Brain pericyte (primary cell): ENCODE measurements at regions not wholly inside any gene's neighbourhood (a gene's known extent, or its start where the extent isn't known, plus 50 kb on each side); places are given as distances from the start of the nearest gene placed in this dataset.

Experiments used
- DNase-seq: peaks from one replicate; pipeline ENCODE4 v3.0.0-alpha.2; 2012; ENCODE audit warnings: low read depth, low spot score

DNA sequence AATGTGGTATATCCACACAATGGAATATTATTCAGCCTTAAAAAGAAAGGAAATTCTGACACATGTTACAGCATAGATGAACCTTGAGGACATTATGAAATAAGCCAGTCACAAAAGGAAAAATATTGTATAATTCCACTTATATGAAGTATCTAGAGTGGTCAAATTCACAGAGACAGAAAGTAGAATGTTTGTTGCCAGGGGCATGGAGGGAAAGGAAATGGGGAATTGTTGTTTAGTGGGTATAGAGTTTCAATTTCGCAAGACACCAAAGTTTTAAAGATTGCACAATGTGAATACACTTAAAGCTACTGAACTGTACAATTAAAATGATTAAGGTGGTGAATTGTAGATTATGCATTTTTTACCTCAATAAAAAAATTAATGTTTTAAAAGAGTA, 92.9 kb downstream of the TXNL1 start:
- no peak for DNase-seq

DNA sequence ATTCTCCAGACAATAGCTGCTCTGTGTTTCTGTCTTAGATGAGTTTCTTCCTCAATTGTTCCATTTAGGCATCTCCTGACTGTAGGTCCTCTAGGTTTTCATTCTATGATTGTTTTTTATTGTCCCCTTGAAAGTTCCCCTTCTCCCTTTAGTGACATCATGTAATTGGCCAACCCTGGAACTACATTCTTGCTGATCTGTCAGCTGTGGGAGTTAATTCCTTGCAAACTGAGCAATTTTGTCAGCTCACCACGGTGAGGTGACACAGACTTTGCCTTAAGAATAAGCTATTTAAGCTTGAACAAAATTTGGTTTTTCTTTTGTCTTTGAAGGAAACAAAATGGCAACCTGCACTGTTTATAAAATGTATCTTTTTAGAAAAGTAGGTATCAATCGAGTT, 95.9 kb downstream of the TXNL1 start:
- DNase-seq = no peak

DNA sequence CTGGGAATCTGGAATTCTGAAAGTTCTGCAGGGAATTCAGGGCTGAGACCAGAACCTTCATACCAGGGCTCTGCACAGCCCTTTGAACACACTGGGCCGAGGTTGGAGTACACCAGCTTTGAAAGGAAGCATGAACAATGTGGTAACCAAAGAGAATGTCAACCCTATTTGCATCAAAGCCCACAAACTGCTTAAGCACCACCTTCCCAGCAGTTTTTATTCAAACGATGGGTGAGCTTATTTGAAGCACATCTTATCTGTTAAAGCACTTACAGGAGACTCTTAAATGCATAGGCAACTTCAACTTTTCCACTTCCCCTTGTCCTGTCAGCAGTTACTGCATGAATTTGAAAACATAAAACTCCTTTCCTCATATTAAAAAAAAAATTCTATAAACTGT, 96.6 kb downstream of the TXNL1 start:
- DNase-seq = no peak

DNA sequence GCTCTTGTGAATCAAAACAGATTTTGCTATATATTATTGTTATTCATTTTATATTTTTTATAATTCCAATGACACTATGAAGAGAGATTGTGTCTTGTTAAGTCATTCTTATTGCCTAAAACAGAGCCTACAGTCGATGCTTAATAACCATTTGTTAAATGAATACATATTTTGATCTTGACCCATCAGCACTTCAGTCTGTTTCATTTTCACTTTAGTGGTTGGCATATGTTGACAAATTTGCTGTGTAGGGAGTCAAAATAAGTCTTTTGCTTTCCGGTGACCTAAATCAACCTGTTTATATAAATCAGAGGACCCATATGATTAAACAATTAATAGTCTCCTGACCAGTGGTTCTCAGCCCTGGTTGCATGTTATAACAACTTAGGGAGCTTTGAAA, 97.1 kb downstream of the TXNL1 start:
- DNase-seq = no peak

DNA sequence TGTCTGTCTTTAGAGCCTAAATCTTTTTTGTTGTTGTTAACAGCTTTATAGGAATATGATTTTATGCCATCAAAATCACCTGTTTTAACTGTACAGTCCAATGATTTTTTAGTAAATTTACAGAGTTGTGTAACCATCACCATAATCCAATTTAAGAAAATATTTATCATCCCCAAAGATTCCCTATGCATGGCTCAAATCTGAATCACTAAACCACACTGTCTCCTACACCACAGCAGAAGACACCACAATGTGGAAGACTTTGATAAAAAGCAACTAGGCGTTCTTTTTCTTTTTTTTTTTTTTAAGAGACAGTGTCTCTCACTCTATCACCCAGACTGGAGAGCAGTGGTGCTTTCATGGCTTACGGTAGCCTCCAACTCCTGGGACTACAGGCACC, 99.6 kb downstream of the TXNL1 start:
- DNase-seq = no peak

DNA sequence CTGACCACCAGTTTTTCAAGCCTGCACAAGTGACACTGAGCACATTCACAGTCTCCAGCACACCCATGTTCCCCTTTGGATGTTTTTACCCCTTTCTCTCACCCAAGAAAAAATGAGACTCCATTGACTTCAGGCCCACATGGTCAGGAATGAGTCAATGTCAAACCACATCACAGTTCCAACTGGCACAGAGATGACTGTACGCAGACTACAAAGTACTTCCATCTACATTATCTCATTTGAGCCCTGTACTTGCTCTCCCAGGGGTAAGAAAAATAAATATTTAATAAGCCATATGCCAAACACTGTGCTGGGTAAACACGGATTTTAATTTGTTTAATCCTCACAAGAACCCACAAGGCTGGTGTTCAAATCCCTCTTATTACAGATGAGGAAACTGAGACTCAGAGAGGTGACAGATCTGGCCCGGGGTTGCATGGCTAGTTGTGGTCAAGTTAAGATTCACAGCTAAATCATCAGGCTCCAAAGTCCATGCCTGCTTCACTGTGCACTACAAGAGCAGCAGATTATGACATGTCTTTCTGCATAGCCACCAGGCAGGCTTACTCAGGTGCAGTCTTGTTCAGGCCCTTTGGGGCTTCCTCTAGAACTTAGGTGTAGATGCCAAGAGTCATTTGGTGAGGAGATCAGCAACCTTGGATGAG, 106.1 kb downstream of the TXNL1 start:
- no peak for DNase-seq

DNA sequence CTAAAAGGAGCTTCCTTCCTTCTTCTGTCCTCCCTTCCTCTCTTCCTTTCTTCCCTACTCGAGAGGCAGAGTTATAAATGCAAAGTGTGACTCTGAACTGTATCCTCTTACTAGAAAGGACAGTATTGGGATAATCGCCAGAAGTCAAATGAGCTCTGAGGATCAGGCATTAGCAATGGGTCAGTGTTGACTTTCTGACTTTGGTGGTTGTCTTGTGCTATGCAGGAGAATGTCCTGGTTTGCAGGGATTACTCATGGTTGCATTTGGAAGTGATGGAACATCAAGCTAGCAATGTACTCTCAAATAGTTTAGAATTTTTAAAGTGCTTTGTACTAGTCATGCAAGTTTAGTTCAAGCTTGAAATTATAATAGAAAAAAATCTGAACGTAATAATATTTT, 115.6 kb downstream of the TXNL1 start:
- no peak for DNase-seq

DNA sequence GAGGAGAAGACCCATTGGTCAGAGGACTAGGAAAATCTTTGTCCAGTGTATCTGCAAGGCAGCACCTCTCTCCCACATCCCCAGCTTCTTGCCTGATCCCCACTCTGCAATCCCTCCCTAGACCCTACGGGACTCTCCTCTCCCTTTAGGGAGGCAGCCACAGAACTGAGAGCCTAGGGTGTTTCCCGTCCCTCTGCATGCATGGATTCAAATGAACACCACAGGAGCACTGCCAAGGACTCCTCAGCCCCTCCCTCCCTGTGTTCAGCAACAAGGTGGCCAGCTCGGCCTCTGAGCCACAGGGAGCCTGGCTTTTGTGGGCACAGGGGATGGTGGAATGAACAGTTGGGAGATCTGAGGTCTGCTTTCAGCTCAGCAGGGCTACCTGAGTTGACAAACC, 117.1 kb downstream of the TXNL1 start:
- no peak for DNase-seq

DNA sequence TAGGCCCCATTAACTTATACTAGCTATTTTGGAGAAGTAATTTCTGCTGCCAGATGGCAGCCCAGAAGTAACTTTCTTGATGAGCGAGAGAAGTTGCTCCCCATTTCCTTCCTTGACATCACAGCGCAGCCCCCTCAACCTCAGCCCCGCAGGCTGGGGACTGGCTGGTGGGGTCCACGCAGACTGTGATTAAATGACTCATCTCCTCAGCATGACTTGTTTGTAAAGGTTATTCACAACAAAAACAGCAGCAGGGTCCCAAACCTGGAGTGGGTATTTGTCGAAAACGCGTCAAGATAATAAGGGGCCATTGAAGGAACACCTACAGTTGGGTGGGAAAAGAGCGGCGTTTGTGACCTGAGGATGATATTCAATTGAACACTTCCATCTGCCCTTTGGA, 120.6 kb downstream of the TXNL1 start:
- DNase-seq = no peak

DNA sequence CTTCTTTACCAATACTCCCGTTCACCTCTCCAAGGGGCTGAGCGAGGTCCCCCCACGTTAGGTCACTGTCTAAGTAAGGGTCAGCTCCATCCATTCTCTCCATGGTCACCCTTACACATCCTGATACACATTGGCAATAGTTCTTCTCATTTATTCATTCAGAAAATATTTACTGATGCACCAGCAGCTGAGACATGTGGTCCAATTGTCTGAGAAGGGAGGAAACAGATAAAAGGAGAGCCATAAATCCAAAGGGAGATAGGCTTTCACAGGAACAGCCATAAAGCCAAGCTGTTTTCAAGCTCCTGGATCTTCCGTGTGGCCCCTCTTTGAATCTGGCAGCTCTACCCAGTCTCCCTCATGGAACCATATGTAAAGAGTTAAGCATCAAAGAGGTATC, 121.2 kb downstream of the TXNL1 start:
- no peak for DNase-seq

DNA sequence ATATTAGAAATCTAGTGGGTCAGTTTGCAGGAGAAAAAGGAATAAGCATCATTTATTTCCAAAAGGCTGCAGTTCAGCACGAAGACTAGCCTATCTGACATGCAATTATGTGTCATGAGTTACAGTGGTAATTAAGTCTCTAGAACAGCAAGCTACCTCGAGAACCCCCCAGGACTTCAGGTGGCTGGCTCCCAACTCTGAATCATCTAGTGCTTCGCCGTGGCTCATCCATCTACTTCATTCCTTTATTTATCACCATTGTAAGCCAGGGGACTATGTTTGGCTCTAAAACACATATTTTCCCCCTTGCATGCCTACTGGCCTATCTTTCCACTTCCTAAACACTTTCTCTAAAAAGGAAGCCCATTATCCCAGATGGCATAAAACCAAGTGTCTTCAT, 121.6 kb downstream of the TXNL1 start:
- no peak for DNase-seq

DNA sequence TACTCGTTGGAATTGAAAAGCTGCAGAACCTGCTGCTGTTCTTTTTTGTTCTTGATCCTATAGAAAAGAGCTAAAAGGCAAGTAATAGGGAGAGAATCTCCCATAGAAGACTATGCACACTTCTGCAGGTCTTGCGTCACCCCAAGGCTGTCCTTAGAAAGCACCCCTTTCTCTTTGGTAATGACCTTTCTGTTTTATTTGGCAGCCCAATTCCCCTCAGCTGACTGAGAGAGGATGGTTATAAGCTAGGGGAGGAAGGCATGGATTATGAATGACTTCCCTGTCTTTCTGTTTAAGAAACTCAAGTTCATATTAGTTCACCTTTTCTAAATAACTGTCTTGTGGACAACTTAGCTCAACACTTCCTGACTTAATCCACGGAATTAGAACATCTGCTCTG, 122.9 kb downstream of the TXNL1 start:
- DNase-seq = no peak

DNA sequence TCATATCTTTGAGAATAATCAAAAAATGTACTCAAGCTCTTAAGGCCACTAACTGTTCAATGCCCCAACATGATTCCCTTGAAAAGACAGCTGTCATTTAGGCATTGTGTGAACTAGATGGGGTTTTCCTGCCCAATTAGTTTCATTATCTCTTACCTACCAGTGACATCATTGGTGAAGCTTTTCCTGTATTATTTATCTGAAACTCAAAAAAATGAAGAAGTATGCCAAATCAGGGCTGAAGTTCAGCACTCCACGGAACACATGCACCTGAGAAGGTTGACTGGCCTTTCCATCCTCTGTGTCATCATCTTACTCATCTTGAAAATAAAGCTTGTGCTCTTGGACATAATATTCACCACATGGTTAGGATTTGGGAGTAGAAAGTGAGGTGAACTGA, 126.4 kb downstream of the TXNL1 start:
- no peak for DNase-seq

DNA sequence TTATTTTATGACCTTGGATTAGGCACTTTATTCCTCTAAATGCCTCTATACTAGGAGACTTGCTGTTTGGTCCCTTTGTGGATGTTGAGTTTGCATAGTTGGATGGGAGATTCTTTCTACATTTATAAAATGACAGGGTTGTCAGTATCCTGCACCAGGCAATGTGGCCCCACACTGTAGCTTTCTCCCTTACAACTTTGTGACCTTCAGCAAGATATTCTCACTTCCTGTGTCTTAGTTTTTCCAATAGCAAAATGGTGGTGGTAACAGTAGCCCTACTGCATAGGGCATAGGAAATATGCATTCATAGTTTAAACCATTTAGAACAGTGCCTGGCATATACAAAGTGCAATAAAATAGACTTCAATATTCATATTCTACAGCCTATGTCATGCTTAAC, 128.3 kb downstream of the TXNL1 start:
- DNase-seq = no peak

DNA sequence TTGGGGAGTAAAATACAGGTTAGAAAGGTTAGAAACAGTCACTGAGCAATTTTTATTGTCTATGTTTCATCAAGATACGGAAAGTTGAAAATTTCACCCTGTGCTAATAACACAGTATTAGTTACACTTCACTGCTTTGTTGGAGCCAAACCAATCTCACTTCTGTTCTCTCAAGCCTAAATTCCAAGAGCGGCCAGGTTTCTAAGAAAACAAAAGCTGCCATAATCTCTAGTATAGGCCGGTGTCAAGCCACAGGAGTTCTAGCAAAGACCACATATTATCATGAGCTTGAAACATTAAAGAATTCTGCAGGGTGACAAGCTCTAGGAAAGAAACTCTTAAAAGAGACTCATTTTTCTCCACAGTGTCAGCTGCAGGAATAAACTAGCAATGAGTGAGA, 128.7 kb downstream of the TXNL1 start:
- DNase-seq = no peak

DNA sequence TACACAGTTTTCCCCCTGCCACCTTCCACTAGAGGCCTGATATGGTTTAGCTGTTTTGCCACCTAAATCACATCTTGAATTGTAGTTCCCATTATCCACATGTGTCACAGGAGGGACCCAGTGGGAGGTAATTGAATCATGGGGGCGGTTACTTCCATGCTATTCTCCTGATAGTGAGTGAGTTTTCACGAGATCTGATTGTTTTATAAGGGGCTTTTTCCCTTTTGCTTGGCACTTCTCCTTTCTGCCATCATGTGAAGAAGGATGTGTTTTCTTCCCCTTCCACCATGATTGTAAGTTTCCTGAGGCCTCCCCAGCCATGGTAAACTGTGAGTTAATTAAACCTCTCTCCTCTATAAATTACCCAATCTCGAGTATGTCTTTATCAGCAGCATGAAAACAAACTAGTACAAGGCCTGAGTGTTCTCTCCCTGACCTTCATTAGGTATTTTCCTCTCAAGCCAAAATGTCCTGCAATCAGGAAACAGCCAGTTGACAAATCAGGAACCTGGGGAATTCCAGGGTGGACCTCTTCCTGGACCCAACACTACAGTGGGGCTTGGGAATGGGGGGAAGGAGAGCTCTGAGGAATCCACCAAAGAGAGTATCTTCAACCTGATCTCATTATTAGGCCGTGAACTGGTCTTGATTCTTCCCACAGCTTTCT, 129.9 kb downstream of the TXNL1 start:
- DNase-seq = no peak

DNA sequence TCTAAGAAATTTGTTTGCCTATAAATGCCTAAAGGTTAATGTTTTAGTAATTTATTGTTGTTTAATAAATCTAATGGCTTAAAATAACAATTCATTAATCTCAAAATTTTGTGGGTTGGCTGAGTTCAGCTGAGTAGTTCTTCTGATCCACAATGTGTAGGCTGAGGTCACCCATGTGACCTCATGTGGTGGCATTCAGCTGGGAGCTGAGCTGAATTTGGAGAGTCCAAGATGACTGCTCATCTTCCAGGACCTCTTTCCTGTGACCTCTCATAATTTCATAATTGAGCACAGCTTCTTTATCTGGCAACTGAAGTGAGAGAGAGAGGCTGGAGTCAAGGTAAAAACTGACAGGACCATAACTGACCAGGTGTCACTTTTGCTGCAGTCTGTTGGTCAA, 132.4 kb downstream of the TXNL1 start:
- no peak for DNase-seq

DNA sequence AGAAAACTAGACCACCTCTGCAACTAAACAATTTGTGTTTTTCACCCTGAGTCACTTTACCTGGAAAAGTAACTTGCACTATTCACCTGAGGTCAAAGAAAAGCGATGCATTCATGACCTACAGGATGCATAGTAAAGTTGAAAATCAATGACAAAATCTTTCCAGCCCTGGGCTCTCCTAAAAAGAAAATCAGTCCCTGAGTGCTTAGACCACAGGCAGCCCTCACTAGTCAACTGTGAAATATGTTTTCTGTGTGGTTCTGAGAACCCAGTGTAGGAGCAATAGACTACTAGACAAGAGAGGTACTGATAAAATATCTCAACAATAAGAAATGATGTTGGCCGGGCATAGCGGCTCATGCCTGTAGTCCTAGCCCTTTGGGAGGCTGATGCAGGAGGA, 133.1 kb downstream of the TXNL1 start:
- no peak for DNase-seq

DNA sequence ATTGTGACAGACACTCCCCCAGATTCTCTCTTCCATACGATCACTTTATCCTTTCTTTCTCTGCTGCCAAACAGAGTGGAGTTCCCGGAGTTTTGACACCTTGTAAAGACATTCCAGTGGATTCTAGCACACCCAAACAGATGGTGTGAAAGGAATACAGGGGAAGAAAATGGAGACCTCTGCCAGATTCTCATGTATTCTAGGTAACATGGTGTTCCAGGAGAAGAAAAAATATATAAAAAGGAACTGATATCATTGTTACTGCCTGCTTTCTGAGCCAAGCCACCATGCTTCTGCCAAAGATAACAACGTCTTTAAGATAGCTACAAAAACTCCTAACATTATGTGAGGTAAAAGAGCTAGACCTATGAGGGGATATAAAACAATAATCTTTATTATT, 136.5 kb downstream of the TXNL1 start:
- no peak for DNase-seq

DNA sequence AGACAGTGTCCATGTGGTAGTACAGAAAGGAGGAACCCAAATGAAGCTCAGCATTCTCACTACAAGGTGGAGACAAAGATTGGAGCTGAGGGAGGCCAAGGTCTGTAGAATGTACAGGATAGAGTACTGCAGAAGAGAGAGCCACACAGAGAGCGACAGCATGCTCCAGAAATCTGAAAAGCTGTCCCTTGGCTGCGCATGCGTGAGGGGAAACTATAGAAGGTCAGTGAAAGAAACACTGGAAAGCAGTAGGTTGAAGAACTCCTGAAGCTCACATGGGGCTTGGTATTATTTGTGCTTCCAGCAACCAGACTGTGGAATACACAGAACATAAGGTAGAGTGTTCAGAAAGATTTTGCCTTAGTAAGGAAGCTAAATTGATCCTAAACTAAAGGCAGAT, 142.5 kb downstream of the TXNL1 start:
- DNase-seq = no peak

DNA sequence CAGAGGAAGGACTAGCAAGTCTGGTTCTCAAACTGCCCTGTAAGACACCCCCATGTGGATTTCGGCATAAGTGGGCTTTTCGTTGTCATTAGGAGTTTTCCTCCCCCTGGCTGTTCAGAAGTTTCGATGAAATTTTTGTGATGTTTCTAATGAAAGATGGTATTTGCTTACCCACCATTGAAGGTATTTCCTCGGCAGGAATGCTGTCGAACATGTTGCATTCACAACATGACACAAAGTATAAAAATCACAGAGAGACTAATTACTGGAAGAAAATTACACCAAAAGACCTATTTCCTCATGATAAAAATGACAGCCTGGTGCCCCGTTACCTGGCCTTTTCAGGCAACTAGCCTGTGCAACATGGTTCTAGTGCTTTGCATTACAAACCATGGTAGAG, 144.9 kb downstream of the TXNL1 start:
- no peak for DNase-seq

DNA sequence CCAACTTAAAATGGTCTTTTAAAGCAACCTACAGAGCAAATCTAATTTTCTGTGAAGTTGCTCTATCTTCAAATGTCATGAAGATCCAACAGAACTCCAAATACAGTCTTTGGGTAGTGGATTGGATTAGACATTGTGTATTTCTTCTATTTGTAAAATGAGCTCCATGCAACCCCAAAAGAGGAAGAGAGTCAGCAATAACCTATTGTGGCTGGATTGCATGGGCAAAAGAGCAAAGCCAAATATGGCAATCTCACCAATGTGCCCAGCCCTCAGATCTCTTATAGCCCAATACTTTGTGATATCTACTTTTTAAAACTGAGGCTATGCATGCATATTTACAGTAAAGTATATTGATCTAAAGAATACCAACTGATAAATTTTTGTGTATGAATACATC, 146.3 kb downstream of the TXNL1 start:
- DNase-seq = no peak

DNA sequence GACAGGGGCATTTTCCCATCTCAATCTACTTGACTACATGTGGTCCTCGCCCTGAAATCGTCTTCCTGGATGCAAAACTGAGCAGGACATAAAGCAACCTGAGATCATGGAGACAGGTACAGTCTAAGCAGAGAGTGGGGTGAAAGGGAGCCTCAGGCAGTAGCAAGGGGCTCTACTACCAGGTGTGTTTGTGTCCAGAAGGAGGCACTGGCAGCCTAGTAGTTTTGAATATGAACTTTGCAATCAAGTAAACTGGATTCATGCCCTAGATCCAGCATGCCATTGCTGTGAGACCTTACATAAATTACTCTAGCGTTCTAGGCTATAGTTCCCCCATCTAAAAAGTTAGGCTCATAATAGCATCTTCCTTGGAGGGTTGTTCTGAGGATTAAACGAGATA, 147.4 kb downstream of the TXNL1 start:
- DNase-seq = no peak

DNA sequence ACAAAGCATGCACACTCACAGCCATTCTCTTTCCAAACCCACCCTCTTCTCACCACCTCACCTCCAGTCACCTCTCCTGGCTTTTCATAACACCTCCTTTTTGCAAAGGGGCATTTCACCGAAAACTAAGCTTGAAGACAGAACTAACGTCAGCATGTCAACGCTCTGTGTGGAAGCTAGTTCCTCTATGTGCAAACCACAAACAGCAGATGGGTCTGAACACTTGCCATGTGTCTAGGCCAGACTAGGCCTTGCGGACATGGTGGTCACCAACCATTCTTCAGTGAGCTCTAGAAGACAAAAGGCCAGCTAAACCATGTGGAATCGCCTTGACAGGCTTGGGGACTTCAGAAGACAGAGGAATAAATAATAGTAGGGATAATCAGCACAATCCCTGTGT, 148.5 kb downstream of the TXNL1 start:
- DNase-seq = no peak
